Ishikawa (cell line): ENCODE measurements at regions not wholly inside any gene's neighbourhood (a gene's known extent, or its start where the extent isn't known, plus 50 kb on each side); places are given as distances from the start of the nearest gene placed in this dataset.

Source experiments
- CEBPB ChIP-seq: IDR thresholded peaks from 2 replicates; pipeline ENCODE4 v1.6.1; 2012
- CREB1 ChIP-seq: IDR thresholded peaks from 2 replicates; pipeline ENCODE4 v1.6.1; 2012; ENCODE audit warnings: low read depth
- EGR1 ChIP-seq: IDR thresholded peaks from 2 replicates; pipeline ENCODE4 v1.6.1; 2012
- EP300 ChIP-seq: IDR thresholded peaks from 2 replicates; pipeline ENCODE4 v1.6.1; 2012; ENCODE audit warnings: borderline replicate concordance
- FOXM1 ChIP-seq: IDR thresholded peaks from 2 replicates; pipeline ENCODE4 v1.6.1; 2012; ENCODE audit warnings: low read depth, borderline replicate concordance
- NFIC ChIP-seq: IDR thresholded peaks from 2 replicates; pipeline ENCODE4 v1.6.1; 2012
- RAD21 ChIP-seq: IDR thresholded peaks from 2 replicates; pipeline ENCODE4 v1.6.1; 2012; ENCODE audit warnings: low read depth
- TAF1 ChIP-seq: IDR thresholded peaks from 2 replicates; pipeline ENCODE4 v1.6.1; 2012; ENCODE audit warnings: low read depth, mild to moderate bottlenecking
- TCF12 ChIP-seq: IDR thresholded peaks from 2 replicates; pipeline ENCODE4 v1.6.1; 2012; ENCODE audit warnings: low read depth
- TEAD4 ChIP-seq: IDR thresholded peaks from 2 replicates; pipeline ENCODE4 v1.6.1; 2012
- YY1 ChIP-seq: IDR thresholded peaks from 2 replicates; pipeline ENCODE4 v1.6.1; 2012; ENCODE audit warnings: low read depth
- ZBTB7A ChIP-seq: IDR thresholded peaks from 2 replicates; pipeline ENCODE4 v1.6.1; 2012; ENCODE audit warnings: low read depth
- TF ChIP-seq, protein P1 (sequence below): IDR thresholded peaks from 2 replicates; pipeline ENCODE4 v1.6.1; 2012
- TF ChIP-seq, protein P2 (sequence below): IDR thresholded peaks from 2 replicates; pipeline ENCODE4 v1.6.1; 2012; ENCODE audit warnings: low read depth, mild to moderate bottlenecking
- TF ChIP-seq, protein P3 (sequence below): IDR thresholded peaks from 2 replicates; pipeline ENCODE4 v1.6.1; 2012

DNA sequence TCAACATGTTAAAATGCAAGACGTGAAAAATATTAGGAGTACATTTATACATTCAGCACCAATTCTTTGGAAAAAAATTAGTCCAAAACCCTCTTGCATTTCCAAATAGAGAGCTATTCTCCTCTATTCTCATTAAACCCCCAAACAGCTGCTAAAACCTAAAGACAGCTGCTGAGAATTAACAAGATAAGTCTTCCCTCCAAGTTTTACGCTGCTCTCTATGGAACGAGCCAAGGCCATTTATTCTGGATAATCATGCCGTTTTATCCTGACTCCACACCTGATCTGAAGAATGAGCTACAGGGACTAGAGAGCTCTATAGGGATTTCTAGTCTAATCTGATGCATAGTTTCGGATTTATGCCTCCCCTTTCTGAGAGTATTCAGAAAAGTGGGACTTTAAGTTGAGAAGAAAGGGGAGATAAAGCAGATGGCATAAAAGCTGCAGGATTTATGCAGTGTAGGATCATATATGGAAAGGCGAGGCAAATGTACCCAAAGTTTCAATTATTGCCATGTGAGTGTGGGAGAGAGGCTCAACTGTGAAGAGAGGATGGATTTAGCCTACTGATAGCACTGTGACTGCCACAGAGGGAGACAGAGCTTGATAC is 64.7 kb upstream of the HS3ST5 start:
- TF ChIP-seq, protein P1, sequence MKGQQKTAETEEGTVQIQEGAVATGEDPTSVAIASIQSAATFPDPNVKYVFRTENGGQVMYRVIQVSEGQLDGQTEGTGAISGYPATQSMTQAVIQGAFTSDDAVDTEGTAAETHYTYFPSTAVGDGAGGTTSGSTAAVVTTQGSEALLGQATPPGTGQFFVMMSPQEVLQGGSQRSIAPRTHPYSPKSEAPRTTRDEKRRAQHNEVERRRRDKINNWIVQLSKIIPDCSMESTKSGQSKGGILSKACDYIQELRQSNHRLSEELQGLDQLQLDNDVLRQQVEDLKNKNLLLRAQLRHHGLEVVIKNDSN = no peak
- TF ChIP-seq CEBPB = no peak
- no peak for TF ChIP-seq CREB1
- no peak for TF ChIP-seq YY1
- TF ChIP-seq TCF12 = no peak
- TF ChIP-seq, protein P2, sequence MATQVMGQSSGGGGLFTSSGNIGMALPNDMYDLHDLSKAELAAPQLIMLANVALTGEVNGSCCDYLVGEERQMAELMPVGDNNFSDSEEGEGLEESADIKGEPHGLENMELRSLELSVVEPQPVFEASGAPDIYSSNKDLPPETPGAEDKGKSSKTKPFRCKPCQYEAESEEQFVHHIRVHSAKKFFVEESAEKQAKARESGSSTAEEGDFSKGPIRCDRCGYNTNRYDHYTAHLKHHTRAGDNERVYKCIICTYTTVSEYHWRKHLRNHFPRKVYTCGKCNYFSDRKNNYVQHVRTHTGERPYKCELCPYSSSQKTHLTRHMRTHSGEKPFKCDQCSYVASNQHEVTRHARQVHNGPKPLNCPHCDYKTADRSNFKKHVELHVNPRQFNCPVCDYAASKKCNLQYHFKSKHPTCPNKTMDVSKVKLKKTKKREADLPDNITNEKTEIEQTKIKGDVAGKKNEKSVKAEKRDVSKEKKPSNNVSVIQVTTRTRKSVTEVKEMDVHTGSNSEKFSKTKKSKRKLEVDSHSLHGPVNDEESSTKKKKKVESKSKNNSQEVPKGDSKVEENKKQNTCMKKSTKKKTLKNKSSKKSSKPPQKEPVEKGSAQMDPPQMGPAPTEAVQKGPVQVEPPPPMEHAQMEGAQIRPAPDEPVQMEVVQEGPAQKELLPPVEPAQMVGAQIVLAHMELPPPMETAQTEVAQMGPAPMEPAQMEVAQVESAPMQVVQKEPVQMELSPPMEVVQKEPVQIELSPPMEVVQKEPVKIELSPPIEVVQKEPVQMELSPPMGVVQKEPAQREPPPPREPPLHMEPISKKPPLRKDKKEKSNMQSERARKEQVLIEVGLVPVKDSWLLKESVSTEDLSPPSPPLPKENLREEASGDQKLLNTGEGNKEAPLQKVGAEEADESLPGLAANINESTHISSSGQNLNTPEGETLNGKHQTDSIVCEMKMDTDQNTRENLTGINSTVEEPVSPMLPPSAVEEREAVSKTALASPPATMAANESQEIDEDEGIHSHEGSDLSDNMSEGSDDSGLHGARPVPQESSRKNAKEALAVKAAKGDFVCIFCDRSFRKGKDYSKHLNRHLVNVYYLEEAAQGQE = no peak
- TF ChIP-seq FOXM1 = no peak
- no peak for TF ChIP-seq TEAD4
- TF ChIP-seq RAD21 = no peak
- TF ChIP-seq NFIC = no peak
- TF ChIP-seq, protein P3, sequence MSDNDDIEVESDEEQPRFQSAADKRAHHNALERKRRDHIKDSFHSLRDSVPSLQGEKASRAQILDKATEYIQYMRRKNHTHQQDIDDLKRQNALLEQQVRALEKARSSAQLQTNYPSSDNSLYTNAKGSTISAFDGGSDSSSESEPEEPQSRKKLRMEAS = no peak
- TF ChIP-seq EGR1 = no peak
- TF ChIP-seq EP300 = no peak
- no peak for TF ChIP-seq TAF1
- TF ChIP-seq ZBTB7A = no peak

DNA sequence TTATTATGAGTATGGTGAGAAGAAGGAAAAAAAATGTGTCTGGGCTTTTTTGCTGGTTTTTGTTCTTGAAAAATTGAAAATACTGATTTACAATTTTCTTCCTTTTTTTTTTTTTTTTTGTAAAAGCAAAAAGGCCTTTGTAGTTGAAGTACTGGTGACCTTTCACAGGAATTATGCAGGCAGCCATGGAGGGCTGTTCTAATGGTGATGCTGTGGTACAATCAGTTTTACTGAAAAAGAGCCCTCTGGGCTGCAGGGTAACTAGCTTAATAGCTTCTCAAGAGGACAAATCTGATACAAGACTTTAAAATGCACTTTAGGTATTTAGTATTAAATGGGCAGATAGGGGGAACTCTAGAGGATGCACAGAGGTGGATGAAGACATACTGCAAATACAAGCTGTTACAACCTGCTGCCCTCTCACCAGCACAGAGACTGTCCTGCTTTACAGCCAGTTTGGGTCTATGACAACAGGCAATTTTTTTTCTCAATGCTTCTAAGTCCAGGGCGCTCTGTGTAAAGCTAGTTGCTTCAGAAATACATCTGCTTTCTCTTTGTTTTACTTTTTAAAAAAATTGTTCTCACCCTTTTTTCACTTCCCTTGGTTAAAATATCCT is 61.6 kb upstream of the HS3ST5 start:
- TF ChIP-seq CEBPB = no peak

DNA sequence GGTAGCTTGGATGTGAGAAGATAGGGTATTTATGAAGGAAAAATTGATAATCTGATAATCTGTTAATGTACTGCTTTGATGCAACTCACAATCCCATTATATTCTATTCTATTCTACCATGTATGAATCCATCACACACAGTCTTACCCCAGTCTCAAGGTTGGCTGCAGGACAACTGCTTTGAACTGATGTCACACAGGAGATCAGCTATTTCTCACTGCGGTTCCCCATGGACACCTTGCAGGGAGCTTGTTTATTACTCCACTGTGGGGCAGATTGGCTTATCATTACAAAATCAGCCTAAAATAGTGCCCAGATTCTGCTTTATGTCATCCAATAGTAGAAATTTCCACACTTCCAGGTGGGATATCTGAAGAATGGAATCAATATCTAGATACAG is 61.0 kb upstream of the HS3ST5 start:
- TF ChIP-seq CEBPB (no peak), RAD21 (no peak), EGR1 (no peak), CREB1 (no peak), ZBTB7A (no peak), TEAD4 (no peak), TCF12 (no peak), EP300 (no peak)
- TF ChIP-seq, protein P3 = no peak
- TF ChIP-seq, protein P2 = no peak

DNA sequence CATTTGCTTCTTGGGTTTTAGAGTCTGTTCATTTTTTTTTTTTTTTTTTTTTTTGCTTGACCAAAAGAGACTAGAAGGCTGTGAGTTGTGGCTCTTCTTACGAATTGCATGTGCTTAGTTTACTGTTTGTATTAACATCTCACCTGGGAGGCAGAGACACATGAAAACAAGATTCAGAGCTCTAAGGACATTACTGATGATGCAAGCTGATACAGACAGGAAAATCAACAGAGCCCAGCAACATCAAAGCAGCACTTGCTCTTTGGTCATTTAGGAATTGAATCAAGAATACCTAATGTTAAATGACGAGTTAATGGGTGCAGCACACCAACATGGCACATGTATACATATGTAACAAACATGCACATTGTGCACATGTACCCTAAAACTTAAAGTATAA is 55.7 kb upstream of the HS3ST5 start:
- TF ChIP-seq TEAD4 = no peak
- no peak for TF ChIP-seq YY1
- TF ChIP-seq RAD21 = no peak
- TF ChIP-seq NFIC = no peak
- TF ChIP-seq, protein P2 = no peak
- no peak for TF ChIP-seq ZBTB7A
- TF ChIP-seq, protein P1 = no peak
- no peak for TF ChIP-seq EP300
- TF ChIP-seq FOXM1 = no peak
- no peak for TF ChIP-seq TCF12
- no peak for TF ChIP-seq CREB1
- TF ChIP-seq EGR1 = no peak
